ENCODE measurements at regions not wholly inside any gene's neighbourhood (a gene's known extent, or its start where the extent isn't known, plus 50 kb on each side); places are given as distances from the start of the nearest gene placed in this dataset.

- no peak for DNase-seq (ENCODE audit: low read depth)
Measured at GRCh38 chr18:78527984-78528383, 451.6 kb upstream of the SALL3 start.

- no peak for DNase-seq (ENCODE audit: low read depth)
Measured at GRCh38 chr18:78528411-78529258, 451.0 kb upstream of the SALL3 start.

GRCh38 chr18:78531637-78532036, 448.0 kb upstream of the SALL3 start:
- no peak for DNase-seq (ENCODE audit: low read depth)

DNA sequence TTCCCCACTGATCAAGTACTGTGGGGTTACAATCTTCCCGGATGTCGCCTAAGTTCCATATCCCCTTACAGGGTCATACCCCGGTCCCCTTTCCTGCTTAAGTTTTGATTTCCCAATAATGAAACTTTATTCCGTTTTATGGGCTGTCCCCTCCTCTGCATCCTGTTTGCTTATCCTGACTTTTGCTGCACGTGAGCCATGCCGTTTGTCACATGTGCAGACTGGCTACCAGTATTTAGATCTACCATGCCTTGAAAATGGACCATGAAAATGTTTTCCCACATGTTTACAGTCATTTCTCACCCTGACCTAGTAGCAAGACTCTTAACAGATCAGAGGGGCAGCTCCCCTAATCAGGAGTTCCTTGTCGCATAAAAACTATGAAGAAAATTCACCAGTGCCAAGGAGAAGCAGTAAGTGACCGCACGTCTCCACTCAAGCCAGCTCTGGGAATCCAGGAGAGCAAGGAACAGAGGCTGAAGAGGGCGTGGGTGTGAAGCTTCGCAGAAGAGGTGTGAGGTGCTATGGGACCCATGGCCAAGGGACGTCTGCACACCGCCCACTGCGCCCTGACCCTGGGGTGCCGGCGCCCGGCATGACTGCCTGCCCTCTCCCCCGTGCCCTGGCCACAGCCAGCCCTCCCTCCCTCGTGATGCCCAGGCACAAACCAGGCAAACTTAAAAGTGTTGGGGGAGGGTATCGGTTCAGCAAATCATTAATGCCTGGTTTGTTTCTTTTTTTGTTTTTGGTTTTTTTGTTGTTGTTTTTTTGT, 440.8 kb upstream of the SALL3 start:
- DNase-seq (ENCODE audit: low read depth), result no peak

- no peak for DNase-seq (ENCODE audit: low read depth)
Measured at GRCh38 chr18:78540636-78541529, 438.7 kb upstream of the SALL3 start.

GRCh38 chr18:78542204-78542603, 437.4 kb upstream of the SALL3 start:
- peak; percentile 2 for DNase-seq (ENCODE audit: low read depth)

DNA sequence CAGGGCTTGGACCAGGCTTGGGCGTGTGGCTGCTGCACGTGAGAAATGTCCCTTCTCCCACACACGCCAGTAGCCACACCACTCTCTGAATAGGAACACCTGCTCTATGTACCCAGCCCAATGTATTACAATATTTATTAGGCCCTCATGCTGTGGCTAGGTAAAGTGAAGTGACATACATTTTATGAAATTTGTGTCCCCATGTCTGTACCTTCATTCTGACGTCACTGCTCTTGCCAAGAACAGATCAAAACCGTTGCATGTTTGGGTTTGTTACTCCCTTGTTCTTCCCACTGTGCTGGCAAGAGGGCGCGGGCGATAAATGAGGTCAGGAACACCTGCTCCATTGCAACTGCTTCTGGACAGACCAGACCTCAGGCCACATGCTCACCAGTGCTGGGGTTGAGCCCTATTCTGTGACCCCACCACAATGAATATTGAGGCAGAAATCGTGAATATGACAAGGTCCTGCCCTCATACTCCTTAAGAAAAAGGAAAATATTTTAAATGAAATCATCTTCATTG, 436.4 kb upstream of the SALL3 start:
- no peak for DNase-seq (ENCODE audit: low read depth)

- DNase-seq (ENCODE audit: low read depth), result no peak
Measured at GRCh38 chr18:78546281-78546680, 433.3 kb upstream of the SALL3 start.

DNA sequence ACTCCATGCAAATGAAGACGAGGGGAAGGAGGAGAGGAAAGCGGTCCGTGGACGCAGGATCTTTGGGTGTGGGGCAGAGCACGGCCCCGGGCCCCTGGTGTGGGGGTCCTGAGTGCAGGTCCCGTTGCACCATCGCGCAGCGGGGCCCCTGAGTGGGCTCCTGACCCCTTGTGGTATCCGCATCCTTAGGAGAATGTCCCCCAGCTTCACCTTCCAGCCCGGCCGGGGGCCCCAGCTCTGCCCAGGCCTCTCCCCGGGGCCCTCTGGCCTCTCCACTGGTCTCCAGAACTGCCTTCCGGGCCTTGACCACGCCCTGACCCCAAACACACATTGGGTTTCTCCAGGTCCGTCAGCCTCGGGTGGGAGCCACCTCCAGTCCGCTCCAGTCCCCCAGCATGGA, 431.8 kb upstream of the SALL3 start:
- no peak for DNase-seq (ENCODE audit: low read depth)

DNA sequence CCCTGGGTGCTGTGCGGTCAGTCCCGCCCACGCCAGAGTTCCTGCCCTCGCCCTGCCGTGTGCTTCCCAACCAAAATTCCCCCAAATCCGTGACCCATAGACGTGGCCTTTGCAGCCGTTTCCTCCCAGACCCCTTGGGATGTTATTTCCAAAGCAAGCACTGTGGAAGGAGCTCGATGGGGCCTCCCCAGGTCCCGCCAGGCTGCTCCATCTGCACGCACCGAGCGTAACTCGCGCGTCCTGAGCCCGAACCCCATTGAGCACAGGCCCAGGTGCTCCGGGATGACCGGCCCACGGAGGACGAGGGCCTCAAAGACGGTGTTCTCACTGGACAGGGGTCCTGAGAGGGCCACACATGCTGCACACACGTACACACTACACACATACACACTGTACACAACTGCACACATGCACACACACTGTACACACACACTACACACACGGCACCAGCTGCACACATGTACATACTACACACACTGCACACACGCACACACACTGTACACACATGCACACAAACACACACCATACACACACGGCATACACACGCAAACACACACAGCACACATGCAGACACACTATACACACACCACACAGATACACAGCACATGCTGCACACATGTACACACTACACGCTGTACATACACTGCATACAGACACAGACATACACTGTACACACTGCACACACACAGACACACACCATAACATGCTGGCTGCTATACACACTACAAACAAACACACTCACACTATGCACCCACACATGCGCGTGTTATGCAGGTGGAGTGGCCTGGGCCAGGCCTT, 431.2 kb upstream of the SALL3 start:
- no peak for DNase-seq (ENCODE audit: low read depth)

DNA sequence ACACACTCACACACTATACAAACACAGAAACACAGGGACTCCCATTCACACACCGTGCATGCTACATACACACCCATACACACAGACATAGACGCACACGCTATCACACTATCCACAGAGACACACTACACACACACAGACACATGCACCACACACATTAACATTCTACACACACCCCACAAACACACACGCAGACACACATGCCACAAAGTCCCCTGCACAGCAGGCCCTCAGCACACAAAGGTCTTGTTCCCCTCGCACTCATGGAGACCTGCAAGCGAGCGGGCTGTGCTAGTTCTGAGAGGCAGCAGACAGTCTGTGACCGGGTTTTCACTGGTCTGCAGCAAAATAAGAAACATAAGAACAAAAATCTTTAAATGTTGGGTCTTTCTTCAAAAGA, 429.6 kb upstream of the SALL3 start:
- DNase-seq (ENCODE audit: low read depth), result no peak

DNA sequence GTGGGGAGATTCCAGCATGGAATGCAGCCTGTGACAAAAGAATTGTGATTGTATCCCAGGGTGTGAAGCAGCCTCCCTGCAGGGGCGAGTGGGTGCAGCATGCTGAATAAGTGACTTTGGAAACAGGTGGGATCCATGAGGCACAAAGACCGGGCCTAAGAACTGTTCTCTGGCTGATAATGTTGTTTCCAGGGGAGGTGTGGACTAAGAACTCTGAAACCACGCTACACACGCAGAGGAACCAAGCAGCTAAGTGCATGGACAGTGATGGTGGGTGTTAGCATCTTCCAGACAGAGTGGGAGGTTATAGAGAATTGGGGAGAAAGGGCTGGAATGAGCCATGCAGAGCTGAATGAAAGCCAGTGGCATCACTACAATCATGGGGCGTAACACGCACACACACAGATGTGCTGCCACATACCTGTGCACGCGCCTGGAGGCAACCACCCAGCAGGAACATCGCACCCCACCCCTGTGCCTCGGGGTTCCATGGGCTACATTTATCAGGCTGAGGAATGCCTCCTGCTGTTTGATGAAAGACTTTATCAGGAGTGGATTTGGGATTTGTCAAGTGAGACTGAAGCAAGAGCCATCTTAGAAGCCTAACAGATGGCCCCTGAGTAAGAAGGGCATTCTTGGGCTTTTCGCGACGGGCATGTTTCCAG, 424.5 kb upstream of the SALL3 start:
- no peak for DNase-seq (ENCODE audit: low read depth)

DNA sequence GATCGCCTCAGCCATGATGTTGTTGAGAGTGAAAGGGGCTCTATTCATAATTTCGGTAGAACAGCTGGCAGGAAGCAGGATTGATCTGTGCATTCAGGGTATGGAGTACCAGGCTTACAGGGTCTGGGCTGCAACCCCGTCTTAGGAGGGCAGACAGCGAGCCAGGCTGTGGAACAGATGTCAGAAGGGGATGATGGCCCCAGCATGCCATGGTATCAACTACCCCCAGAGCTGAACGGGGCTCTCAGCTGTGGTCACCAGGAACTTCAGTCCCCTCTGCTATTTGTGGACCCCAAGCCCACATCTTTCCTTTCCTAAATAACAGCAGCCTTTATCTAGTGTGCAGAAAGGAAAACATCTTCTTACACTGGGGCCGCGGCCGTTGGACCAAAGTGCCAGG, 422.2 kb upstream of the SALL3 start:
- DNase-seq (ENCODE audit: low read depth), result no peak

DNA sequence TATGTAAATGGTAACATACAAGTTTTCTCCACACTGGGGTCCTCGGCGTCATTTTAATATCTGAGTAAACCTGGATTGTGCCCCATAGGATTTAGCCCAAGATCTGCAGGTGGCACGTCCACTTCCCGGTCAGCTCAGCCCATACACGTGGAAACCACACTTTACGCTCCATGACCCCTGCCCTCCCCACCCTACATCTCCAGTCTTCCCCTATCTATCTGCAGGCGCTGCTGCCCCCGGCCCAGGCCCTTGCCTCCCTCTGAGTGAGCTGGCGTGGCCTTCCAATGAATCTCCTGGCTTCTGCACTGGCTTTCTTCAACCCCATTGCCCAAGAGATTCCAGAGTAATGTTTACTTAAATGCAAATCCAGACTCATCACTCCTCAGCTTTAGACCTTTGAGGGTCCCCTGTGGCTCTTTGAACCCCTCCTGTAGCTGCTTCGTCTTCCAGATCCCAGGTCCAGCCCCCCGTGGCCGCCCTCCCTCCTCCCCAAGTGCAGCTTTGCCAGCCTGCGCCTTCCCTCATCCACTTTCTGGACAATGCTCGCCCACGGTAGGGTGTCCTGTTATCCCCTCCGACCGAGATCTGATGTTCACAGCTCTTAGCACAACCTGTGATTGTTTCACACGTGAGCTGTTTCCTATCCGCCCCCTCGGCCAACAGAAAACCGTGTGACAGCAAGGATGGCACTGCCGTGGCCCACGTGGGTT, 421.4 kb upstream of the SALL3 start:
- no peak for DNase-seq (ENCODE audit: low read depth)

DNA sequence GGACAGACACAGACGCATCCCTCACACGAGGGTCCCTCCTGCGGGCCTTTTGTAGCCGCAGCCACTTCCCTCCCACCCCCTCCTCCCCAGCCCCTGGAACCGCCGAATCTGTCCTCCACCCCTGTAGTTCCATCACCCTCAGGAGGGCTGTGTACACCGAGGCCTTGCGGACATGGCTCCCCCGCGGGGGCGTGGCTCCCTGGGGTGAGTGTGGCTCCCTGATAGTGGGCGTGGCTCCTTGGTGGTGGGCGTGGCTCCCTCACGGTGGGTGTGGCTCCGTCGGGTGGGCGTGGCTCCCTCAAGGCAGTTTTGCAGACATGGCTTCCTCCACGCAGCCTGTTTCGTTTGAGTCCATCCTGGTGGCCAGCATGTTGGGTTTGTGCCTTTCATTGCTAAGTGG, 420.7 kb upstream of the SALL3 start:
- DNase-seq (ENCODE audit: low read depth), result no peak

- no peak for DNase-seq (ENCODE audit: low read depth)
Measured at GRCh38 chr18:78559584-78559983, 420.0 kb upstream of the SALL3 start.

DNA sequence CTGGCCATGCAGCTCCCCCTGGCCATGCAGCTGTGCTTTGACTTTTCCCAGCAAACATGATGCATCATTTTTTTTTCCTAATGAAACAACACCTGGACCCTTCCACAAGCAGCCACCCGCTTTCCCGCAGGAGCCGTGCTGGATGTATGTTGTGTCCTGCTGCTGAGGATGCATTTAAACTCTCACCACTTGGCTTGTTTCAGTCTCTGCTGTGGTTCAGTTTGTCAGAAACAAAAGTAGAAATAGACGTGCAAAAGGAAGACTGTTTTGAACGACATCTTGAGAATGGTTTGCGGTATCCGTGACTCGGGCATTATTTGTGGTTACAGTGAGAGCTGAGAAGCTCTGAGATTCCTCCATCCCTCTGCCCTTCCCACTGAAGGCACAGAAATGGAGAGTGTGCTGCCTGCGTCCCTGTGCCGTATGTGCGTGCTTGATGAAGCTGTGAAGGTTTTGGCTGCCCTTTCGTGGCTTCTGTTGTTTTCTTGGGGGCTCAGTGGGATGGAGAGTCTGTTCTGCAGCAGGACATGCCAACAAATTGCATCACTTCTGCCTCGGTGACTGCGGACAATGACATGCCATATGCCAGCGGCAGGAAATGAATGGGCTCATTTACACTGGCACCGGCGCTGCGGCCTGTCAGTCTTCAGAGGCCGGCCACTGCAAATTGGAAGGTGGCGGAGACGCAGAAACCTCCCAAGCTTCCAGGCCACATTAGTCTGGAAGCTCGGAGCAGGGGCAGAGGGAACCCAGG, 417.7 kb upstream of the SALL3 start:
- DNase-seq (ENCODE audit: low read depth), result peak; percentile 17

DNA sequence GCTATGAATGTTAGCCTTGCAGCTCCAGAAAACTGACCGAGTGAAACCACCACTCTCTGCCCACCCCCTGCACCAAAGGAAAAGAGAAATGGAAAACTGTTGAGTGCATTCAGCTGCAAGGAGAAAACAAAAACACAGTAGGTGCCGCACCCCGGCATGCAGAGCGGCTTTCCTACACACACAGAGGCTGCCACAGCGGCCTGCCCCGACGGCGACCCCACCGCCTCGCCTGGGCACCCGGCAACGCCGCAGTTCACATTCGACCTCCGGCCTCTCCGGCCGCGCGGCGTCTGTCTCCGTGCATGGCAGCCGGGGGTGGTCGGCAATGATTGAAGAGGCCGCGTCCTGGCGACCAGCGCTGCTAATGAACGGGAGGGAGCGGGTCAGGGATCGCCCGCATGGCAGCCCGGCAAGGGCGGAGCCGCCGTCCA, 417.1 kb upstream of the SALL3 start:
- DNase-seq (ENCODE audit: low read depth), result no peak

GRCh38 chr18:78563110-78563509, 416.5 kb upstream of the SALL3 start:
- no peak for DNase-seq (ENCODE audit: low read depth)

All from RPMI7951 (cell line).